Loucy (cell line): ENCODE measurements at regions not wholly inside any gene's neighbourhood (a gene's known extent, or its start where the extent isn't known, plus 50 kb on each side); places are given as distances from the start of the nearest gene placed in this dataset.

Experiments
- H2AFZ ChIP-seq: fragments of 200-600 bp; sonication (generic); 2 replicates; pipeline ENCODE4 v1.6.0; 2016; ENCODE audit warnings: antibody characterized with exemption, mild to moderate bottlenecking, low read length, moderate library complexity
- H3F3A ChIP-seq: fragments of 200-600 bp; 2 replicates; pipeline ENCODE4 v1.6.0; 2016; ENCODE audit warnings: antibody characterized with exemption, low read depth, mild to moderate bottlenecking
- H3K27me3 ChIP-seq: fragments of 200-600 bp; sonication (generic); 2 replicates; pipeline ENCODE4 v1.6.1; 2014; ENCODE audit warnings: low read length, mild to moderate bottlenecking; ENCODE audit not compliant: insufficient read depth, poor library complexity, severe bottlenecking
- H3K36me3 ChIP-seq: fragments of 200-600 bp; sonication (generic); 2 replicates; pipeline ENCODE4 v1.6.1; 2016; ENCODE audit warnings: low read length; ENCODE audit not compliant: insufficient read depth
- H3K4me1 ChIP-seq: fragments of 200-600 bp; sonication (generic); 2 replicates; pipeline ENCODE4 v1.5.1; 2014; ENCODE audit warnings: low read length, mild to moderate bottlenecking; ENCODE audit not compliant: insufficient read depth, poor library complexity, severe bottlenecking
- H3K4me2 ChIP-seq: fragments of 200-600 bp; sonication (generic); 2 replicates; pipeline ENCODE4 v1.6.0; 2014; ENCODE audit warnings: antibody characterized with exemption, low read length, low read depth, mild to moderate bottlenecking; ENCODE audit not compliant: poor library complexity, severe bottlenecking
- H3K4me3 ChIP-seq: fragments of 200-600 bp; sonication (generic); 2 replicates; pipeline ENCODE4 v1.5.1; 2014; ENCODE audit warnings: low read length, mild to moderate bottlenecking, mixed read lengths; ENCODE audit not compliant: poor library complexity, severe bottlenecking
- H3K79me2 ChIP-seq: fragments of 200-600 bp; sonication (generic); 2 replicates; pipeline ENCODE4 v1.6.1; 2014; ENCODE audit warnings: low read length; ENCODE audit not compliant: insufficient read depth
- H3K9ac ChIP-seq: fragments of 200-600 bp; sonication (generic); 2 replicates; pipeline ENCODE4 v1.6.0; 2014; ENCODE audit warnings: mild to moderate bottlenecking, low read depth, low read length, moderate library complexity; ENCODE audit not compliant: poor library complexity, severe bottlenecking
- H3K9me2 ChIP-seq: fragments of 200-600 bp; sonication (generic); replicated peaks from 2 replicates; pipeline ENCODE4 v1.6.1; 2016; ENCODE audit warnings: low read depth, low read length, mixed read lengths
- H3K9me3 ChIP-seq: fragments of 200-600 bp; sonication (generic); 2 replicates; pipeline ENCODE4 v1.6.1; 2014; ENCODE audit warnings: mild to moderate bottlenecking, antibody characterized with exemption, low read length, low read depth; ENCODE audit not compliant: insufficient read depth
- H4K20me1 ChIP-seq: fragments of 200-600 bp; sonication (generic); 2 replicates; pipeline ENCODE4 v1.6.0; 2014; ENCODE audit warnings: antibody characterized with exemption, low read length, mild to moderate bottlenecking; ENCODE audit not compliant: insufficient read depth, poor library complexity, severe bottlenecking
- CTCF ChIP-seq: fragments of 200-600 bp; sonication (generic); conservative IDR thresholded peaks from 2 replicates; pipeline ENCODE4 v1.5.1; 2014; ENCODE audit warnings: mild to moderate bottlenecking, antibody characterized with exemption, low read length
- EZH2phosphoT487 ChIP-seq: fragments of 200-600 bp; IDR thresholded peaks from 2 replicates; pipeline ENCODE4 v1.6.1; 2018; ENCODE audit warnings: antibody characterized with exemption, mild to moderate bottlenecking, moderate library complexity, borderline replicate concordance

GRCh38 chr19:30780456-30780855, 408.3 kb downstream of the ZNF536 start:
- no peaks in the 10 kb centered on the region for H3K9me2 ChIP-seq
- no peaks in the 10 kb centered on the region for H4K20me1 ChIP-seq
- H3K9ac ChIP-seq = no peak overlapping the region
- peaks cover 6% of the 10 kb centered on the region; the same call in 1 of the 2 replicates for H3K9me3 ChIP-seq
- TF ChIP-seq CTCF = no peak
- H3K4me1 ChIP-seq = no peaks in the 10 kb centered on the region
- no peaks in the 10 kb centered on the region for H3K27me3 ChIP-seq
- H2AFZ ChIP-seq = no peak overlapping the region
- no peak overlapping the region for H3K4me2 ChIP-seq
- H3K36me3 ChIP-seq = no peaks in the 10 kb centered on the region
- no peaks in the 10 kb centered on the region for H3K79me2 ChIP-seq
- H3K4me3 ChIP-seq = no peak overlapping the region
- no peaks in the 10 kb centered on the region for H3F3A ChIP-seq

- Histone ChIP-seq H3K27me3 (no peaks in the 10 kb centered on the region), H4K20me1 (no peaks in the 10 kb centered on the region), H3K4me1 (no peaks in the 10 kb centered on the region), H2AFZ (no peak overlapping the region), H3F3A (no peaks in the 10 kb centered on the region), H3K9me3 (peaks cover 6% of the 10 kb centered on the region; the same call in 1 of the 2 replicates), H3K36me3 (no peaks in the 10 kb centered on the region), H3K9me2 (no peaks in the 10 kb centered on the region), H3K4me3 (no peak overlapping the region), H3K4me2 (no peak overlapping the region), H3K9ac (no peak overlapping the region), H3K79me2 (no peaks in the 10 kb centered on the region)
- TF ChIP-seq EZH2phosphoT487 (no peak), CTCF (no peak)
Measured at GRCh38 chr19:30780032-30780431, 407.8 kb downstream of the ZNF536 start.

- H2AFZ ChIP-seq = no peak overlapping the region
- no peaks in the 10 kb centered on the region for H3K36me3 ChIP-seq
- no peak overlapping the region for H3K4me2 ChIP-seq
- H3K79me2 ChIP-seq = no peaks in the 10 kb centered on the region
- H3K4me1 ChIP-seq = no peaks in the 10 kb centered on the region
- H3K9me3 ChIP-seq = peaks cover 8% of the 10 kb centered on the region; the same call in 1 of the 2 replicates
- H3K9me2 ChIP-seq = no peaks in the 10 kb centered on the region
- H3K9ac ChIP-seq = no peak overlapping the region
- no peaks in the 10 kb centered on the region for H3K27me3 ChIP-seq
- no peak overlapping the region for H3K4me3 ChIP-seq
- no peaks in the 10 kb centered on the region for H4K20me1 ChIP-seq
- no peak for TF ChIP-seq EZH2phosphoT487
- TF ChIP-seq CTCF = no peak
- no peaks in the 10 kb centered on the region for H3F3A ChIP-seq
Measured at GRCh38 chr19:30778961-30779715, 407.0 kb downstream of the ZNF536 start.
